GM19468 (cell line): ENCODE measurements at regions not wholly inside any gene's neighbourhood (a gene's known extent, or its start where the extent isn't known, plus 50 kb on each side); places are given as distances from the start of the nearest gene placed in this dataset.
"Not testable (repeated sequence)": the region's sequence is repeated elsewhere in the genome, so short reads cannot be mapped to it uniquely, and the experiment has no call there.

Experiments used
- ATAC-seq: cut with Tn5 transposase; IDR thresholded peaks from one replicate; pipeline ENCODE4 v1.9.1; 2021; ENCODE audit warnings: mild to moderate bottlenecking, moderate library complexity, moderate number of reproducible peaks; ENCODE audit not compliant: unreplicated experiment; ENCODE audit errors: extremely low read depth

DNA sequence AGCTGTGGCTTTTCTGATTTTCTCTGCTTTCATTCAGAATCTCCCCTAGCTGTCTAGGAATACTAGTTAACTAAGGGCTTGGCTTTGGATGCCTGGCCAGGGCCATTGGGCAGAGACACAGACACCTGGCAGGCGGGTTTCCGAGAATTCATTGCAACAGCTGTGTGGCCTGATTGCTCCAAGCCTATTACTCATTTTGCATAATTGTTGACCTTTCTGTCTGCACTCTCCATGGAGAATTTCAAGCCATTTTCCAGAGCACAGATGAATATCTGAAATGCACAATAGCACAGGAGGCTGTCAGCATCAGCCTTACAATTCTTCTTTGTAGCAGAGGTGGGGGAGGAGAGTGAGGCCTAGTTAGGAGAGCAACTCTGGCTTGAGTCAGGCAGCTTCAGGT is 310.5 kb downstream of the DMAC1 start:
- ATAC-seq, result no peak

DNA sequence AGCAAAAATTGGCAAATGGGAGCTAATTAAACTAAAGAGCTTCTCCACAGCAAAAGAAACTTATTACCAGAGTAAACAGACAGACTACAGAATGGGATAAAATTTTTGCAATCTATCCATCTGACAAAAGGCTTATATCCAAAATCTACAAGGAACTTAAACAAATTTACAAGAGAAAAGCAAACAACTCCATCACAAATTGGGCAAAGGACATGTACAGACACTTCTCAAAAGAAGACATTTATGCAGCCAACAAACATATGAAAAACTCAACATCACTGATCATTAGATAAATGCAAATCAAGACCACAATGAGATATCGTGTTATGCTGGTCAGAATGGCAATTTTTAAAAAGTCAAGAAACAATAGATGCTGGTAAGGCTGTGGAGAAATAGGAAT is 315.6 kb downstream of the DMAC1 start:
- not testable (repeated sequence) for ATAC-seq

- no peak for ATAC-seq
Measured at GRCh38 chr9:7481570-7481969, 318.0 kb downstream of the DMAC1 start.

DNA sequence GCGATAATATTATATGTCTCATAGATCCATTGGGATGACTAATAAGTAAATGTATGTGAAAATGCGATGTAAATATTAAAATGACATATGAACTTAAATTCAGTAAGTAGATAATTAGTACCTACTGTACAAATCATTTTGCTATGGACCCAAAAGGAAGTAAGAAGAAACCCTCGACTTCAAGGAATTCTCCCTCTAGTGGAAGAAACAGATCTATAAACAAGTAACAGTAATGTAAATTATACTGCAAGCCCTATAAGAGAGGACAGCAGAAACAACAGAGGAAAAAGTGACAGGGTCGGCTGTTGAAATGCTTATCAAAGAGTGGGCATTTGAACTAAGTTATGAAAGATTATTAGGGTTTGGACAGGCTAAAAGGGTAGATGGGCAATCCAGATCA is 320.3 kb downstream of the DMAC1 start:
- no peak for ATAC-seq

DNA sequence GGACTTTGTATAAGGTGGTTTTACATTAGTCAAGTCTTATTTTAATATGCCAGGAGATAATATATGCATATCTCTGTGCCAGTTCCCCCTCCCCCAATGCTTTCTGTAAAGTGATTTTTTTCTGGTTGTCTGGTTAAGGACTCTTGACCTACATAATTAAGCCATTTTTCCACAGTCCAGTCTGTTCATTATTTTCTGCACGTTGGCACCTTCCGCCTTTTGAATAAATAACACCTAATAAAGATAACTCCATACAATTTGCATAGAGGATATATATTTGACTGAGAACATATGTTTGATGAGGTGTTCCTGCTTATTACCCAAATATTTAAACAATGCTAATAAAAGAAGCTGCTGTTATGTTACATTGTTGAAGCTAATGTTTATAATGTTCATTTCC is 320.9 kb downstream of the DMAC1 start:
- ATAC-seq, result no peak

DNA sequence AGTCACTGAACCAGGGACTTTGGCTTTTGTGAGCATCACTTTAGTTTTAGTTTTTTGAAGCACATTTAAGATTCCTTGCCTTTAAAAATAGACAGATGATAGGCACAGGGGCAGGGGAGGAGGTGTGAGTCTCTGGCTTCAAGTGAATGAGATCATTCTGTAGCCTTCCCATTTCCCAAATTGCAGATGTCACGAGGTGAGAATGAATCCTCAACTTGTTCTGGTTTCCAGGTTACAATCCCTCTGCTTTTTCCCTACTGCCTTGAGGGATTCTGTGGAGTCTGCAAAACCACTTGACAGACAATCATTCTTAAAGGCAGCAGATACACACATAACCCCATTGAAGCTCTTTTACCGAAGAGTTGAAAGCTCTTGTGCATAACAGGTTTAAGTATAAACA is 332.4 kb downstream of the DMAC1 start:
- ATAC-seq, result no peak

DNA sequence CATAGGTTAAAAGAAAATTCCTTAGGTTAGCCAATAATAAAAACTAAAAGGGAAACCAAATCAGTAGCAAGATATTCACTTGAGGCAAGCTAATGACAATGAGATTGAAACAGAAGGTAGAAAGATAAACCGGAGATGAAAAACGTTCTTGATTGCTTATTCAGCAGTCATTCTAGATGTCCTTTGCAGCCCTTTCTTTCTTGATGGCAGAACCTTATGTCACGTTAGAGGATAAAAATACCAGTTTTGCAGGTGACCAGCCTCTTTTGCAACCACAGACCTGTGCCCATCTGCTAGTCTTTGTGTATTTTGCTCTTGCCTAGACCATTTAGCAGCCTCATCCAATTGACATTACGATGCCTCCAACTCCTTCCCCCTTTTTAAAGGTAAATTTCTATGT is 337.8 kb downstream of the DMAC1 start:
- ATAC-seq, result no peak

DNA sequence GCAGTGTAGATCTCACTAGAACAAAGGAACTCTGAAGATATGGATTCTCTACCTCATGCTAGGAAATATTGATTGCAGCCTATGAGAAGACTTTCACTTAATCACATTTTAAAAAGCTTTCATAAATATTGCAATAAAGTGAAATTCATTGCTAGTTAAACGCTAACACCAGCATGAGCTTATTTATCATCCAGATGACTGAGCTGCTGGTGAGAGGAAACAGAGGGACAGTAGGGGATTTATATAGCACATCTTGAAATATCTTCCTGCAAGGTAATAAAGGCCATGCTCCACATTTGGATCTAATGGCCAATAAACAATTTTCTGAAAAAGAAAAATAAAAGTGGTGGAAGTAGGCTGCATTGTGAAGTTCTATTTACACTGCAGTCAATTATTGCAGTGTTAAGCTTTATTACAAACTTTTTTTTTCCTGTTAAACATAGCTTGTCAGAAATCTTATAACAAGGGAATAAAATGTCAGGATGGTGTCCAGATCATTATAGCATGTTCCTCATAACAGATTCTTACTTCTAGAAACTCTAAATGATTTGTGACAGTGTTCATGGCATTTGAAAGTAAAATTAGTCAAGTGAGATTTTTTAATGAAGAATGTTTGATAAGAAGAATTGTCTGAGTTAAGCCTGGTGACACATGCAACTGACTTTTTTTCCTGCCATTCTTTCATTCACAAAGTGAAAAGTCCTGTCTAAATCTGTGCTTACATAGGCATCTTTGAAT is 342.6 kb downstream of the DMAC1 start:
- ATAC-seq, result no peak

GRCh38 chr9:7456377-7456776 is 343.2 kb downstream of the DMAC1 start:
- ATAC-seq, result no peak

GRCh38 chr9:7454624-7455023 is 345.0 kb downstream of the DMAC1 start:
- no peak for ATAC-seq

- ATAC-seq, result no peak
Measured at GRCh38 chr9:7452378-7452777, 347.2 kb downstream of the DMAC1 start.

DNA sequence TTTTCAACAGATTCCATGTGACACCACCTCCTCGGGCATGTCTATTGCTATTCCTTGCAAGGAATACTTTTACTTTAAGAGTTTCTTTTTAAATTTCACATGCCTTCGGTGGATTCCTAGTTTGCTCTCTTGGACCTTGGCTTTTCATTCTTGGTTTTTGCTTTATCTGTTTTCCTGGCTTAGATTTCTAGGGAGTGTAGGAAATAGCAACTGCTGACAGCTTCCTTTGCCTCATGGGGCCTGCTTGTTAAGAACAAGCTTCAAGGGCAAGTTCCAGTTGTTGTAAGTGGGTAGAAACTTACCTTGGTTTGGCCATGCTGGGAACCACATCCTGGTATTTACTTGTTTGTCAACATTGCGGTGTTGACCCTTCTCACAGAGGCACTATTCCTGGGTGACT is 348.5 kb downstream of the DMAC1 start:
- ATAC-seq, result no peak

DNA sequence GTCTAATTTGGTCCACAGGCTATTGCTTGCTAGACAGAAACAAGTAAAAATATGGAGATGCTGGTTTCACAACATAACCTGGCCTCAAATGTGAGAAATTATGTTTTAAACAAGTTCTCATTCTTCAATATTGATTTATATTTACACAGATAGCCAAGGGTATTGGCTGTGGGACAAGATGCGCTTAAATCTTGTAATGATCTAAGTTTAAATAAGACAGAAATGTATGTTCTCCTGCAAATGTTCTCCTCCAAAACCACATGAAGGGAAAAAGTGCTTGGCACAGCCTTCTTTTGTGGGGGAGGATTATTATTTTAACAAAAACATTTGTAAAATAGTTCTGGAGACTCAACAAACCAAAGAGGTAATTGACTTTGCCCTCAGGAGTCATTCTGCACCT is 356.0 kb downstream of the DMAC1 start:
- ATAC-seq, result no peak

DNA sequence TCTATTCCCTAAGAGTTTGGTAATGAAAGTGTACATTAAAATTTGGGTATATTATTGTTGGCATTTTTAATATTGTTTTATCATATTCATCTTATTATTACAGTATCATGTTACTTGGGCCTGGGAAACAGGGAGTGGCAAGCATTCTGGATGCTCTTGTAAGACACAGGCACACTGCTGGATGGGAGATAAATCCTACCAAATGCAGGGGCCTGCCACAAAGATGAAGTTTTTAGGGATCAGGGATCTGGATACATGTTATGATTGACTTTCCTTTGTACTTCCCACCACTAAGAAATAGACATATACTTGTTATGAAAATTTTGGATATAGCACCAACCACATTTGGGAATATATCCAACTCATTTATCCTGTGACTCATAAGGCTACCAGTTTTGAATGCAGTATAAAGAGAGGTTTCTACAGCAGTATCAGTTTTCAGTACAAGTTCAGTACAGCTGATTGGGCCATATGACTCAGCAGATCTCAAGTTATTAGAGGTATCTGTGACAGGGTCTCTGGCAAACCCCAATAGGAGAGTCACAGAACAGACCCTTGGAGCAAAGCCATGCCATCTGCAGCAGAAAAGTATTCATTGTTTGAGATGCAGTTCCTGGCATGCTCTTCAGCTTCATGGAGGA is 360.1 kb downstream of the DMAC1 start:
- ATAC-seq, result no peak

DNA sequence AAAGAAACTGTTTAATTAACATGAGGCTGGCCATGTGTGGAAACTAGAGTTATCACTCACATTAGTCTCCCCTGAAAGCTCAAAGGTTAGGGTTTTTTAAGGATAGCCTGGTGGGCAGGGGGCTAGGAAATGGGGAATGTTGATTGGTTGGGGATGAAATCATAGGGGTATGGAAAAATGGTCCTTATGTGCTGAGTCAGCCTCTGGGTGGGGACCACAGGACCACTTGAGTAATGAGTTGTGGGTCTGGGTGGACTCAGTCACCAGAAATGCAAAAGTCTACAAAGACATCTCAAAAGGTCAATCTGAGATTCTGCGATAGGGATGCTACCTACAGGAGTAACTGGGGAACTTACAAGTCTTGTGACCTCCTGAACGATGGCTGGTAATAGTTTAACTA is 362.8 kb downstream of the DMAC1 start:
- no peak for ATAC-seq

DNA sequence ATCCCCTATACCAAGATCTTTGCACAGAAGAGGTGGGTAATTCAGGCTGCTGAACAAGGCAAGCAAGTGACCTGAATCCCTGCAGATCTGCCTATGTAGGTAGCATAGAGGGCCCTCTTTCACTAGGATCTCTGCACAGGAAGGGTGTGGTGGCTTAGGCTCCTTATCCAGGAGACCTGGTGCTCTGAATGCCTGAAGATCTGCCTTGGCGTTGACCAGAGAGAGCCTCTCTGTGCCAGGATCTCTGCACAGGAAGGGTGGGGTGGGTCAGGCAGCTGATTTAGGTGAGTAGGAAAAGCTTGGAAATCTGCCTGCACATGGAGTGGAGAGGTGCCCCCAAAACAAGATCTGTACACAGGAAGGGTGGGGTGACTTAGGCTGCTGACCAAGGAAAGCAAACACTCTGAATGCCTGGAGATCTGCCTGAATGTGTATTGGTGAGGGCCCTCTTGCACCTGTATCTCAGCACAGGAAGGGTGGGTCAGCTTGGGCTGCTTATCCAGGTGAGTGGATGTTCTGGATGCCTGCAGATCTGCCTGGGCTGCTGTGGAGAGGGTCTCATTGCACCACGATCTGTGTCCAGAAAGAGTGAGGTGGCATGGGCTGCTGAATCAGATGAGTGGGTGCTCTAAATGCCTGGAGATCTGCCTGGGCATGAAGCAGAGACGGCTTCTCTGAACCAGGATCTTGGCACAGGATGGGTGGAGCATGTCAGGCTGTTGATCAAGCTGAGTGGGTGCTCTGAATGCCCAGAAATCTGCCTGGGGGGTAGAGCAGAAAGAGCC is 365.9 kb downstream of the DMAC1 start:
- no peak for ATAC-seq

- no peak for ATAC-seq
Measured at GRCh38 chr9:7432989-7433388, 366.6 kb downstream of the DMAC1 start.

- not testable (repeated sequence) for ATAC-seq
Measured at GRCh38 chr9:7417397-7417796, 382.2 kb downstream of the DMAC1 start.

DNA sequence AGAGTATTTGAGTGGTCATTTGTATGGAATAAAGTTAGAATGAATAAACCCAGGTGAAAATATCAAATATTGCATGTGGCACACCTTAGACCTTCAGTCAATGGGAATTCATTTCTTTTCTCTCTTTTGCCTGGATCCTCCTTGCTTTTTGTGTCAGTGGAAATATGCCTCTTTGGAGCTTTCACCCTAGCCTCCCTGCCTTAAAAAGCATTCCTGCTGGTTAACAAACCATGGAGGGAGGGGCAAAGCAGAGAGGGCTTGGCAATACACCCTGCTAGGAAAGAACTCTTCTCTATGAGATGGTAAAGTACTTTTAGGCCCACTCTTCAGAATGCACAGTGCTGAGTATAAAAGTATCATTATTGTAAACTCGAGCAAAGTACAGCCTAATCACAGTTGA is 383.7 kb downstream of the DMAC1 start:
- ATAC-seq, result no peak

DNA sequence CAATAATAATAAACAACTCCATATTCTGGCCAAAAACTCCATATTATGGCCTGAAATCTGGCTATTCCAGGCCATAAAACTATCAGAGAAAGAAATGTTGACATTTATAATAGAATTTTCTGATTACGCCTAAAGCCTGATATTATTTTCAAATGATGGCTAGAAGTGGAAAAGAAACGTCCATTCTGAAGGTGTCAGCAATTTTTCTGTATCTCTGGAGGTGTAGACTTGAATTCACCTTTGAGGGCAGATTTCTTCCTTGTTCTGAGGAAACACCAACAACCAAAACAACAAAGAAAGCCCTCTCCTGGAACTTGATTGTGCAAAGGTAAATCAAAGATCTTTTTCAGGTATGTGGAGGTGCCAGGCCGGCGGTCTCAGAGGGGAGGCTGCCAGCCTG is 390.7 kb downstream of the DMAC1 start:
- no peak for ATAC-seq

GRCh38 chr9:7407246-7407645 is 392.3 kb downstream of the DMAC1 start:
- ATAC-seq, result no peak
